HG02678 (cell line): ENCODE measurements at regions not wholly inside any gene's neighbourhood (a gene's known extent, or its start where the extent isn't known, plus 50 kb on each side); places are given as distances from the start of the nearest gene placed in this dataset.
"Not testable (repeated sequence)": the region's sequence is repeated elsewhere in the genome, so short reads cannot be mapped to it uniquely, and the experiment has no call there.

ENCODE experiments used
- ATAC-seq: cut with Tn5 transposase; IDR thresholded peaks from one replicate; pipeline ENCODE4 v1.9.1; 2021; ENCODE audit warnings: mild to moderate bottlenecking, moderate library complexity; ENCODE audit not compliant: unreplicated experiment

DNA sequence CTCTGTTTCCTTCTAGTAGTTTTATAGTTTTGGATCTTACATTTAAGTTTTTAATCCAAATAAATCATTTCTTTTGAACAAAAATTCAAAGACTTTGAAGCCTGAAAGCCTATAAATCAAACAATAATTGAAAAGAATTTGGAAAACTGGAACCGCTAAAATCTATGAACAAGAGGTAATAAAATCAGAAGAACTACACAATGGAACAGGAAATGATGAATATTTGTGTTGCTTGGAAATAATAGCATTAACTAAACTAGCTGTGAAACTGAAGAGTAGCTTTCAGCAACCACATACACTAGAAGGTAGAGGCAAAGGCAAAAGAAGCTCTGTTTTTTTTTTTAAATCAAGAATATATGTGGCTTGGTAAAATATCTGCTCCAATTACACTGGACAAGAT is 147.9 kb upstream of the ABI3BP start:
- ATAC-seq: no peak

DNA sequence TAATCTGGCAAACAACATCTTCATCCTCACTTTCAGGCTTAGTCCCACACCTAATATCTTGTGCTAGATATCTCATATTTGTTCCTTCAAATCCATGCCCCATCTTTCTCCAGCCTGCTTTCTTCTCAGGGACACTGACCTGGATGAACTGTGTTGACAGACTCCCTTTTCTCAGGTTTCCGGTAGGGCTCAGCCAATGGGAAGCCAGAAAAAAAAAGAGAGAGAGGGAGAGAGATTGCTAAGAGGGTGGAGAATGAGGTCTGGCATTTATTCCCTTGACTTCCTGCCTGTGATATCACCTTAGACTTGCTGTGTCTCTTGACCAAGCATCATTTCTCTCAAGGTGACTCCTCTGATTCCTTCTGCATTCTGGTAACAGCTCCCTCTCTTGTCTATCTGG is 145.6 kb upstream of the ABI3BP start:
- ATAC-seq: no peak

DNA sequence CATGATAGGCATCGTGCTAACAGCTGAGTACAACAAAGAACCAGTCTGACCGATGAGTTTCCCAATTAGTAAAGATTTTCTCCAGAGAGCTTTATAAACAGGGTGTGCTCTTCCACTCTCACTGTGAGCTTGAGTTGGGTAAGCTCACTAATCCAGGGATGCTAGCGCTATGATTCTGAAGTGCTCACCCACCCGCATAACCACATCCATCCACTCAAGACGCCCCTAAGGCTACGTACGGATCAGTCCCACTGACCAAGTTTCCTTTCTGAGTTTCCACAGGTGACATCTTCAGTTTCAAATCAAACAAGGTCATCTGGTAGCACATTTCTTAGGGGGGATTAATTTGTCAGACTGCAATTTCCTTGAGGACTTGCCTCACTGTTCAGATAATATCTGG is 141.1 kb upstream of the ABI3BP start:
- ATAC-seq: no peak

DNA sequence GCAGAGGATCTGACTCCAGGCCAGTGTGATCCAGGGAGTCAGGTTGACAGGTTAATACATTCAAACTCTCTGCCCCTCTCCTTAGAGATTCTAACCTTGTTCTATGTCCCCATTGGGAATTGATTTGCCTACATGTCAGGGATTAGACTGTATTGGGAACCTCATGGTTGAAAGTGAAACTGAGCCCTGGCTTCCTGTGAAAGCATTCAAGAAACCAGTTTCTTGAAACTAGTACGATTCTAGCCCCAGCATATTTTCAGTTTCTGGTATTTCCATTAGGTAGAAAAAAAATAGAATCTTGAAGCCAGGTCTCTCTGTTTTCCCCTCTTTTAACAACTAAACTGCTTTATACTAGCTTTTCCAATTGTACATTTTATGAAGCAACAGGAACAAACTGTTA is 140.4 kb upstream of the ABI3BP start:
- ATAC-seq: peak; percentile 76

DNA sequence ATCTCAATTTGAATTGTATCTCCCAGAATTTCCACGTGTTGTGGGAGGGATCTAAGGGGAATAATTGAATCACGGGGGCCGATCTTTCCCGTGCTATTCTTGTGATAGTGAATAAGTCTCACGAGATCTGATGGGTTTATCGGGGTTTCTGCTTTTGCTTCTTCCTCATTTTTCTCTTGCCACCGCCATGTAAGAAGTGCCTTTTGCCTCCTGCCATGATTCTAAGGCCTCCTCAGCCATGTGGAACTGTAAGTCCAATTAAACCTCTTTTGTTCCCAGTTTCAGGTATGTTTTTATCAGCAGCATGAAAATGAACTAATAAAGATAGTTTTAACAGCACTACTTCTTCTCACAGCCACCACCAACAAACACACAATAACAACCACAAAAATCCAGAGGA is 140.0 kb upstream of the ABI3BP start:
- ATAC-seq: not testable (repeated sequence)

DNA sequence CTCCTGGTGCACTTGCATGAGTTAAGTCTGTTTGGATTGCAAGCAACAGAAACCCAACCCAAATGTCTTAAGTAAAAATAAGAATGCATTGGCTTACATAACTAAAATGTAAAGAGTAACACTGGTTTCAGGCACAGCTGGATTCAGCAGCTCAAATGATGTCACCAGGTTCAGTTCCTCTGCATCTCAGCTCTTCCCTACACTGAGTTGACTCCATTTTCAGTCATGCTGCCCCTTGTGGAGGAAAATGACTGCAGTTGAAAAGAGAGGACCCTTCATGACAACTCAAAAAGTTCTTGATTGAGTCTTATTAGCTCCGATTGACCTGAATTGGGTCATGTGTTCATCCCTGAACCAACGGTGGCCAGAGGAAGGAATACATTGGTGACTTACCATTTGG is 138.5 kb upstream of the ABI3BP start:
- ATAC-seq: no peak

DNA sequence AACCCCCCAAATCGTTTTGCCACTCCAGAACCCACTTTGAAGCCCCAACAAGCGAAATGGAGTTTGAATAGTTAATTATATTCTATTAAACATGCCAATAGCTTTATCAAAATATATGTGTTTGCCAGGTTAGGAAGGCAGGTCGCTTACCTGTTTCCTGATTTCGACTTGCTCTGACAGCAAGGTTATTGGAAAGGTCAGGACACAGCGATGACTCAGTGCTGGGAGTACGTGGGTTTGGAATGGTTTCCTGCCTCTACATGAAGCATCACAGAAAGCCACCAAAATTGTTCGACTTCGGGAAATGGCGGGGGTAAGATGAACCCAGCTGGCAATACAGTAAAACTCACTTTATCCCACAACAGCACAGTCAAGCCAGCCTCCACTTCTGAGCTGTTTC is 135.6 kb upstream of the ABI3BP start:
- ATAC-seq: no peak

DNA sequence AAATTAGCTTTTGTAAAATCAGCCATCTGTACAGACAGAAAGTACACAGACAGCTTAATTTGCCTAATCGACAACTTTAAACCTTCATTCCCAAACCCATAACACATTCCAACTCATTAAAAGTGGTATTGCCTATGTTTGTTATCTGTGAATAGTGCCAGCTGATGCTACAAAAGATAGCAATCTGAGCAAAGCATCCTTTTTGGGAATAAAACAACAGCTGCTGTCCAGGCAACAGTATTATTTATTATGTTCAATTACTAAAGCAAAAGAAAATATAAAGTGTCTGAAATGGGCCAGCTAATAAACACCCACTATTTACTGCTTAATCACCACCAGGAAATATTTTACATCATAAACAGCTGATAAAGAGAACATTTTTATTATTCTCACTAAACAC is 134.8 kb upstream of the ABI3BP start:
- no peak for ATAC-seq

DNA sequence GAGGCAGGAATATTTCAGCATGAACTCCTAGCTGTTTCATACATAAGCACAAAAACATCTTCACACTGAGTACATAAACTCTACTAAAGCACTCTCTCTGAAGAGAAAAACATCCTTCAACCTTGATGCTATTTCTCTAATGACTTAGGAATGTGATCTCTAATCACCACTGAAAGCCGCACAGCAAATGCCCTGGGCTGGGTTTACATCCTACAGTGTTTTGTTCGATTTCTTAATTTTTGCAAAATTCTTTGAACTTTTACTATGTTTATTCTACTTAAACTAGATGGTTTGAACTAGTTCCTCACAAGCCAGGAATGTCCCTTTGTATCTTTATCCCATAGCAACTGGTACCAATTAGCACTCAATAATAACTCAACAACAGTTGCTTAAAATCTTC is 130.9 kb upstream of the ABI3BP start:
- no peak for ATAC-seq

DNA sequence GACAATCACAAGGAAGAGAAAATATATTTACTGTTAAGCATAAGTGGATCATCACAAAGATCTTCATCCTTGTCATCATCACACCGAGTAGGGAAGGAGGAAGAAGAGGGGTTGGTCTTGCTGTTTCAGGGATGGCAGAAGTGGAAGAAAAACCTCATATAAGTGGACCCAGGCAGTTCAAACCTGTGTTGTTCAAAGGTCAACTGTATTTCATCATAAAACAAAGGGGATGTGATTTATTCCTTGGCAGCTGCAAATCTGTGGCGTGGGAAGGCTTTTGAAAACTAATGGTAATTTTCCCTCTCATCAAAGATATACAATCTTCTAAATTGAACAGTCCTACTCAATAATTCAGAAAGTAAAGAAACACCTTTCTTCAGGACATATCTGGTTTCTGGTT is 129.9 kb upstream of the ABI3BP start:
- no peak for ATAC-seq

DNA sequence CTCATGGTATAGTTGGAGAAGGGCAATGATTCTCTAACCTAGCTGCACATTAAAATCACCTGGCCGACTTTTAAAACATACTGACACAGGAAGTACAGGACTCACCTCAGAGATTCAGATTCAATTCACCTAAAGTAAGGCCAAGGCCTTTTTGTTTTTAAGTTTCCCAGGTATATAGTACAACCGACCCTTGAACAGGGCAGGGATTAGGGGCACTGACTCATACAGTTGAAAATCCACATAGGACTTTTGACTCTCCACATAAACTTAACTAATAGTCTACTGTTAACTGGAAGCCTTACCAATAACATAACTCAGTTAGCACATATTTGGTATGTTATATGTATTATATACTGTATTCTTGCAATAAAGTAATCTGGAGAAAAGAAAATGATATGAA is 129.5 kb upstream of the ABI3BP start:
- no peak for ATAC-seq

DNA sequence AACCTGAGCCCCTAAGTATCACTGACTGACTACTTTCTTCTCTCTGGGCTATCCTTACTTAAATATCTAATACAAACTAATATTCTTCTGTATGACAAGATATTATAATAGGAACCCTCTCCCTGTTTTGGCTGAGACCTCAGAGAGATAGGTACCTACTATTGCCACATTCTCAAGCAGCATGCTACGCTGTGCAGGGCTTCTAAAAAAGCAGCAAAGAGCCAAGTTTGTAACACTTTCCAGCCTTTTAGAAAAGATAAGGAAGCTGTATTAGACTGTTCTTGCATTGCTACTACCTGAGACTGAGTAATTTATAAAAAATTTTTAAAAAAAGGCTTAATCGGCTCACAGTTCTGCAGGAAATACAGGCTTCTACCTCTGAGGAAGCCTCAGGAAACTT is 126.8 kb upstream of the ABI3BP start:
- ATAC-seq: no peak

DNA sequence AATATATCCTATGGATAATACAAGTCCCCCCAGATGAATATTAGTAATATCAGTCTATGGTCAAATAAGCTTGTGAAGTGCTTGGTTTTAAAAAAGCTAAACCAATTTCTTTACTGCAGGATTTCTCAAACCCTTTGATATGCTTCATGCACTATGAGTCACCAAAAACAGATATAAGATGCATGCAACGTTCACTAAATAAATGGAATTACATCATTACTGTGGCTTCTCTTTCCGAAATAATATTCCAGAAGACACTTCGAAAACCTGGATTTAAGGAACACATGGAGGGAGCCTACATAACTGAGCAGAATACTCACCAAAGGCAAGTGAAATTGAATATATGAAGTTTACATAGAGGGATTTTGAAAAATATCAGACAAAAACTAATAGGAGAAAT is 126.3 kb upstream of the ABI3BP start:
- ATAC-seq: no peak

DNA sequence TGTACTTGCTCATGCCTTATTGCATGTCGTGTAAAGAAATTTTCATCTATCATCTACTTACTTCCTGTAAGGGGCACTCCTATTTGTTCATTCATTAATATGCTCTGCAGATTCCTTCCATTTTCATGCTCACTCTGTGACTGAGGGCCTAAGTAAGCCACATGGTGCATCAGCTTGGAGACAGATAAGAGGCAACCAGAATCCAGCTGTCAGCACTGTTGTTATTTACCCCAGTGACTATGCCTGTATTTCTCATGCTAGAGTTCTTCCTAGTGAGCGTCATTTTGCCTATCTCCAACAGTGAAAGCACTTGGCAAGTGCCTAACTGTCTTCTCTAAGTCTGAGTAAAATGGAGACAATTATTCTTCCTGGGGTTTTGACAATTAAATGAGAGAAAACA is 124.8 kb upstream of the ABI3BP start:
- no peak for ATAC-seq

DNA sequence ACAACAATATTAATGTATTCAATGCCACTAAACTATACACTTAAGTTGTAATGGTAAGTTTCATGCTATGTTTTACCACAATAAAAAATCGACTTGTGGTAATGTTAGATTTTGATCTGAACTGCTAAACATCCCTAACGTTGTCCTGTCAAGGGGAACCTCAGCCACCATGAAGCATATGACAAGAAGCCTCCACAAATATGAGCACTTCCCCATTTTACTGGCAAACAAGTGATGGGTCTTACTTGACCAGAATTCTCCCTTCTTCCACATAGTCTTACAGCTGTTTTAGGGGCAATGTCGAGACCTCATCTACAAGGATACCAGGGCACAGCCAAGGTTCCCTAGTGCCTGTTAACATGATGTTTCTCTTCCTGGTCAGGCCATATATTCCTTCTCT is 124.2 kb upstream of the ABI3BP start:
- no peak for ATAC-seq

DNA sequence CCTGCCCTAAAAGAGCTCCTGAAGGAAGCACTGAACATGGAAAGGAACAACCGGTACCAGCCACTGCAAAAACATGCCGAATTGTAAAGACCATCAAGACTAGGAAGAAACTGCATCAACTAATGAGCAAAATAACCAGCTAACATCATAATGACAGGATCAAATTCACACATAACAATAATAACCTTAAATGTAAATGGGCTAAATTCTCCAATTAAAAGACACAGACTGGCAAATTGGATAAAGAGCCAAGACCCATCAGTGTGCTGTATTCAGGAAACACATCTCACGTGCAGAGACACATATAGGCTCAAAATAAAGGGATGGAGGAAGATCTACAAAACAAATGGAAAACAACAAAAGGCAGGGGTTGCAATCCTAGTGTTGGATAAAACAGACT is 117.1 kb upstream of the ABI3BP start:
- ATAC-seq: not testable (repeated sequence)

DNA sequence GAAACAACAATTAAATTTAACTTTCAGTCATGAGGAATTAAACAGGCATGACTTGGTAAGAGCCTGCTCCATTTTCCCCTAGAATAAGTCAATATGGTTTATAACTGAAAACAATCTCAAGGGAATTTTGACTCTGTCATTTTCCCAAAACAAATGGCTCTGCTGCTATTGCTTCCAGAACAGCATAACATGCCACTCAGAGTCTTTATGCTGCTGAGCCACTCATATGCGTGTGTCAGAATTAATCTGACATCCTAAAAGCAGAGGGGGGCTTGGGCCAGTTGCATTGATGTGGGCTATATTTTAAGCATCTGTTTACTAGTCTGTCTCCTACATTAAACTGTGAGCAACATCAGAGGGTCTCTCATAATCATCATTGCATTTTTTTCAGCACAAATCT is 111.1 kb upstream of the ABI3BP start:
- no peak for ATAC-seq

DNA sequence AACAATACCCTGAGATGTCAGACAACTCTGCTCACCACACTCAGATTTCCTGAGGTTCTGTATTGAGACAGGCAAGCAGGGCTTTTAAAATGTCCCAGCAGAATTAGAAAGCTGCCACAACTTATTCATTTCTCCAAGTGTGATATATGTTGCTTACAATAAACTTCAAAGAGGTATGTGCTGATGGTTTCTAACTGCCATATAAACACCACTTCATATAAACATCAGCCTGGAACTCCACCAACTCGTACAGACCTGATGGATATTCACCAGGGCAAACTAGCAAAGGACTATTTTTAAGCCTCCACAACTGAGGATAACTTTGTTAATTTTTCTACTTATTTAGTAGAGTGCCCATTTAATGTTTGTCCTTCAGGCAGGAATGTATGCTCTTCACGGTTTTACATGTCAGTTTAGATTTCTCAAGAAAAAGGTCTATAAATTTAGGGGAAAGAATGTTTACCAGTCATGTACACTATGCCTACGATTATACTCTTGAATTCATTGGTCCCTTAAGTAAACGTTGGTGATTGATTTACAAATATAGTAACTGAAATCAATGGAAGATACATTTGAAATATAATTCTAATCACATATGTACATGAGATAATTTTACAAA is 109.6 kb upstream of the ABI3BP start:
- ATAC-seq: no peak

DNA sequence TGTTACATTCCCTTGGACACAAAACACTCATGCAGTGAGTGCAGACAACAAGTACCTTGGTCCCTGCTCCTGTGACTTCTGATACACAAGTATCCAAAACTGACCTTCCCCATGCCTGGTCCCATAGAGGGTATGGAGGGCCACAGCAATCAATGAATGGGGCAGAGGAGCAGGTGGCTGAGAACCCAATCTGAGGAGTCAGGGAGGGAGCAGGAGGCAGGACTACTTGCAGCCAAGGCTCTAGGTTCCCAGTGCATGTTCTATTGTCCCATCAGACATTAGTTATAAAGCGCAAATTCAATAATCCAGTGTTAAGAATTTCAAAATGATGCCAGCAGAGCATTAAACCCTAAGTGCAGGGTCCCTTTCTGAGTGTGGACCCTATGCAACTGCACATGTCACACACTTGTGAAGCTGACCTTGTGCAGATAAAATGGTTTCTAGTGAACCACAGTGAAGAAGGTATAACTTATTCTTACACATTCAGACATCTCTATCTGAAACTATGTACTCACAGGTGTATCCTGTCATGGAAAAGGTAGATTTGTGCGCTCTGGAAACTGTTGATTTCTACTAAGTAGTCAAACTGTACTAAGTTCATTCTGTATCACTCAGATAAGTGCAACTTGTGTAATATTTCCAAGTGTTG is 107.3 kb upstream of the ABI3BP start:
- ATAC-seq: no peak

DNA sequence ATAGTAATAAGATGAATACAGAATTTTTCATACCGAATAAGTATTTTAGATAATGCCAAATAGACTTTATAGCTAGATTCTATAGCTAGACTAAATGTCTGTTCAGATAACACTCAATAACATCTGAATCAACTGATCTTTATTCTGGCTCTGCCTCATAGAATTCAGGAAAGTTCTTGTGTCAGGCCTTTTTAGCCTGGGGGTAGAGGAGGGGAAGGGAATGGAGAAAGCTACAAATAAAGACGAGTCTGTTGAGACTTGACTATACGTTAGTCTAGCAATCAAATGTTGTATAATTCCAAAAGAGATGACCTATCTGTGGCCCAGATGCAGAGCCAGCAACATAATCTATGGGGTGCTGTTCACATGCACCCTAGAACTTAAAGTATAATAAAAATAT is 106.6 kb upstream of the ABI3BP start:
- ATAC-seq: no peak

DNA sequence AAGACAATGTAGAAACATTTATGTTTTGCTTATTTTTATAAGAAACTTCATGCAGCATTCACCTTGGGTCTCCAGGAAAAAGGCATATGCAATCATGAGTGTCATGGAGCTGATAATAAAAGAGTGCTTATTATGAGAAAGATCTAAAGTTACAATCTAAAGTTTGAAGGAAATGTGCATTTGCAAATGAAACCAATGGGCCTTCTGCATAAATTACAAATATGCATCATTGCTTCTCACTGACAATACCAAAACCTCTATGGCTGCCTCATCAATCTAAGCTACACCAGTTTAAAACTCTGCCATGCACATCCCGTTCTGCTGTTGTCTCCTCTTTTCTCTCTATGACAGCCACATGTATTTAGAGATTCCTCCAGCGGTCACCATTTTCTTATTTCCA is 103.2 kb upstream of the ABI3BP start:
- ATAC-seq: no peak

DNA sequence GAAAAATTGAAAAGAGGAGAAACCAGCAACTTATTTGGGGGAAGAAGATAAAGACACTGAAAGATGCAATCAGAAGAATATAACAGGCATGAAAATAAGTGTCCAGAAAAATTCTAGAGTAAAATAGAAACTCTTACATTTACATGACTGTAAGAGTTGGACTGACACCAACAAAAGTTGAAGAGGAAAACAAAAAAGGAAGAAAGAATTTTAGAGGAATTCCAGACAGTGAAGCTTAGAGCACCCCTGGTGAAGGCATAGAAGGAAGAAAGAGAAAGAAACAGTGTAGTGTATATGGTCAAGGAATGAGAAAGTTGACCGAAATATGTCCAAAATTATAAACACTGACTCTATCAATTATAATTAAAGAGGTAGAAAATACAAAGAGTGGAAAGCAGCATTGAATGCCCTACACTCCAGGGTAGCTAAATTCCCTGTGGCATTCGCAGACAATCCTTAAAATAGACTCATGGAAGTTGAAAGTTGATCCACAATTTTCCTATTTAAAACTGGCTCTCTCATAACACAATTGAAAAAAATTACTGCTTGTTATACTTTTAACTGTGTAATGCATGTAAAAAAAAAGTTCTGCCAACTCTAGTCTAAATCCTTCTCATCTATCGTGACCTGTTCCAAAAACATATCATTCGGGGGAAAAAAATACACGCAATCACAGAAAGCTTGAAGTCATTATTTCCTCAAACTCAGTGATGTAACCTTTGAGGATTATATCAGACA is 102.6 kb upstream of the ABI3BP start:
- no peak for ATAC-seq
